H9 (cell line): ENCODE measurements at regions not wholly inside any gene's neighbourhood (a gene's known extent, or its start where the extent isn't known, plus 50 kb on each side); places are given as distances from the start of the nearest gene placed in this dataset.

Source experiments
- DNase-seq: peaks from one replicate; pipeline ENCODE4 v3.0.0-alpha.2; 2017
- H2AFZ ChIP-seq: one replicate; pipeline ENCODE4 v1.6.1; 2013; ENCODE audit warnings: mild to moderate bottlenecking, low read length, control low read depth, moderate library complexity
- H2AK5ac ChIP-seq: 2 replicates; pipeline ENCODE4 v1.6.1; 2013; ENCODE audit warnings: low read length, control low read depth, mixed read lengths; ENCODE audit not compliant: insufficient read length
- H2BK120ac ChIP-seq: one replicate; pipeline ENCODE4 v1.6.1; 2013; ENCODE audit warnings: low read depth, mild to moderate bottlenecking, low read length, control low read depth, inconsistent platforms; ENCODE audit not compliant: poor library complexity, severe bottlenecking
- H2BK12ac ChIP-seq: 2 replicates; pipeline ENCODE4 v1.6.1; 2013; ENCODE audit warnings: low read length, control low read depth, mixed read lengths, low read depth; ENCODE audit not compliant: insufficient read length
- H2BK15ac ChIP-seq: 2 replicates; pipeline ENCODE4 v1.6.1; 2013; ENCODE audit warnings: low read depth, low read length, control low read depth
- H2BK20ac ChIP-seq: one replicate; pipeline ENCODE4 v1.6.1; 2013; ENCODE audit warnings: low read depth, mild to moderate bottlenecking, low read length, control low read depth, inconsistent platforms; ENCODE audit not compliant: poor library complexity, severe bottlenecking
- H2BK5ac ChIP-seq: 2 replicates; pipeline ENCODE4 v1.6.1; 2013; ENCODE audit warnings: low read length, control low read depth, mixed read lengths; ENCODE audit not compliant: insufficient read length
- H3K14ac ChIP-seq: 2 replicates; pipeline ENCODE4 v1.6.1; 2013; ENCODE audit warnings: low read length, control low read depth; ENCODE audit not compliant: insufficient read depth
- H3K18ac ChIP-seq: 2 replicates; pipeline ENCODE4 v1.6.1; 2013; ENCODE audit warnings: low read depth, mild to moderate bottlenecking, mixed read lengths, low read length, control low read depth; ENCODE audit not compliant: insufficient read length
- H3K23ac ChIP-seq: 2 replicates; pipeline ENCODE4 v1.6.1; 2013; ENCODE audit warnings: low read length, control low read depth, mixed read lengths, low read depth; ENCODE audit not compliant: insufficient read length
- H3K23me2 ChIP-seq: 2 replicates; pipeline ENCODE4 v1.6.1; 2013; ENCODE audit warnings: low read depth, mild to moderate bottlenecking, mixed read lengths, low read length, control low read depth; ENCODE audit not compliant: insufficient read length, poor library complexity, severe bottlenecking
- H3K27ac ChIP-seq: 2 replicates; pipeline ENCODE4 v1.5.1; 2013; ENCODE audit warnings: low read length, control low read depth, mixed read lengths, low read depth; ENCODE audit not compliant: insufficient read length
- H3K27me3 ChIP-seq: 2 replicates; pipeline ENCODE4 v1.6.1; 2013; ENCODE audit warnings: low read length, control low read depth, inconsistent platforms; ENCODE audit not compliant: insufficient read depth
- H3K4ac ChIP-seq: 2 replicates; pipeline ENCODE4 v1.6.1; 2013; ENCODE audit warnings: low read depth, mild to moderate bottlenecking, control low read depth, inconsistent platforms, low read length, moderate library complexity
- H3K4me1 ChIP-seq: 2 replicates; pipeline ENCODE4 v1.6.1; 2013; ENCODE audit warnings: low read length, control low read depth, inconsistent platforms; ENCODE audit not compliant: insufficient read depth
- H3K4me2 ChIP-seq: 2 replicates; pipeline ENCODE4 v1.6.1; 2013; ENCODE audit warnings: low read length, control low read depth, mixed read lengths; ENCODE audit not compliant: insufficient read length, insufficient read depth
- H3K56ac ChIP-seq: 2 replicates; pipeline ENCODE4 v1.6.1; 2013; ENCODE audit warnings: low read depth, mild to moderate bottlenecking, mixed read lengths, low read length, control low read depth; ENCODE audit not compliant: insufficient read length
- H3K79me1 ChIP-seq: 2 replicates; pipeline ENCODE4 v1.6.1; 2013; ENCODE audit warnings: low read depth, mild to moderate bottlenecking, moderate library complexity, low read length, control low read depth, inconsistent platforms; ENCODE audit not compliant: insufficient read depth, poor library complexity, severe bottlenecking
- H3K79me2 ChIP-seq: 2 replicates; pipeline ENCODE4 v1.6.1; 2013; ENCODE audit warnings: low read length, control low read depth, inconsistent platforms; ENCODE audit not compliant: insufficient read depth
- H3K9ac ChIP-seq: 2 replicates; pipeline ENCODE4 v1.6.1; 2013; ENCODE audit warnings: low read length, control low read depth, mixed read lengths; ENCODE audit not compliant: insufficient read length; ENCODE audit errors: extremely low read depth
- H3K9me3 ChIP-seq: one replicate; pipeline ENCODE4 v1.6.1; 2013; ENCODE audit warnings: low read depth, low read length, inconsistent platforms; ENCODE audit not compliant: control insufficient read depth
- H3T11ph ChIP-seq: one replicate; pipeline ENCODE4 v1.6.1; 2013; ENCODE audit warnings: mild to moderate bottlenecking, low read length, control low read depth, inconsistent platforms
- H4K20me1 ChIP-seq: one replicate; pipeline ENCODE4 v1.6.1; 2013; ENCODE audit not compliant: control insufficient read depth, insufficient read length, insufficient read depth
- H4K5ac ChIP-seq: 2 replicates; pipeline ENCODE4 v1.6.1; 2013; ENCODE audit warnings: low read depth, mild to moderate bottlenecking, mixed read lengths, low read length, control low read depth; ENCODE audit not compliant: insufficient read length
- H4K8ac ChIP-seq: replicated peaks from 2 replicates; pipeline ENCODE4 v1.6.1; 2013; ENCODE audit warnings: low read length, control low read depth, mixed read lengths, low read depth; ENCODE audit not compliant: insufficient read length
- H4K91ac ChIP-seq: 2 replicates; pipeline ENCODE4 v1.6.1; 2013; ENCODE audit warnings: low read depth, mild to moderate bottlenecking, moderate library complexity, mixed read lengths, low read length, control low read depth; ENCODE audit not compliant: insufficient read length
- H3K27ac Mint-ChIP-seq, 3 experiments: 2 replicates in 2 of 3; 3 replicates in 1 of 3; pipeline ENCODE4 v1.8.0; 2020 to 2021; ENCODE audit warnings: mixed read lengths in 3 of 3, mild to moderate bottlenecking in 1 of 3, moderate library complexity in 1 of 3
- H3K27me3 Mint-ChIP-seq: 2 replicates; pipeline ENCODE4 v1.8.0; 2021; ENCODE audit warnings: low read depth, mild to moderate bottlenecking, moderate library complexity, mixed read lengths
- H3K36me3 Mint-ChIP-seq, 3 experiments: 2 replicates in 2 of 3; 3 replicates in 1 of 3; pipeline ENCODE4 v1.8.0; 2020 to 2021; ENCODE audit warnings: low read depth in 3 of 3, mixed read lengths in 3 of 3; ENCODE audit not compliant: insufficient read depth in 1 of 3
- H3K4me1 Mint-ChIP-seq, 2 experiments: 2 replicates each; pipeline ENCODE4 v1.8.0; 2020; ENCODE audit warnings: mixed read lengths in 2 of 2
- H3K4me3 Mint-ChIP-seq, 2 experiments: 2 replicates in 1 of 2; 3 replicates in 1 of 2; pipeline ENCODE4 v1.8.0; 2020 to 2021; ENCODE audit warnings: mild to moderate bottlenecking in 2 of 2, mixed read lengths in 2 of 2, moderate library complexity in 1 of 2
- H3K9me3 Mint-ChIP-seq, 2 experiments: 2 replicates in 1 of 2; 3 replicates in 1 of 2; pipeline ENCODE4 v1.8.0; 2020; ENCODE audit warnings: mild to moderate bottlenecking in 2 of 2, mixed read lengths in 2 of 2, moderate library complexity in 1 of 2
- WGBS: extraction: QIAGEN DNeasy Blood & Tissue Kit; methylation state at CpG from one replicate; pipeline ENCODE4 v1.1.7; 2013; ENCODE audit warnings: missing lambda C conversion rate, low lambda C conversion rate, mixed read lengths; ENCODE audit not compliant: insufficient read length; ENCODE audit errors: extremely low coverage; 5-methylcytosine and 5-hydroxymethylcytosine counted together
- TF ChIP-seq, protein P1 (sequence below): fragments of 200-600 bp; sonication (generic); conservative IDR thresholded peaks from 3 replicates; pipeline ENCODE4 v1.8.0; 2021; ENCODE audit warnings: antibody characterized with exemption, mild to moderate bottlenecking

DNA sequence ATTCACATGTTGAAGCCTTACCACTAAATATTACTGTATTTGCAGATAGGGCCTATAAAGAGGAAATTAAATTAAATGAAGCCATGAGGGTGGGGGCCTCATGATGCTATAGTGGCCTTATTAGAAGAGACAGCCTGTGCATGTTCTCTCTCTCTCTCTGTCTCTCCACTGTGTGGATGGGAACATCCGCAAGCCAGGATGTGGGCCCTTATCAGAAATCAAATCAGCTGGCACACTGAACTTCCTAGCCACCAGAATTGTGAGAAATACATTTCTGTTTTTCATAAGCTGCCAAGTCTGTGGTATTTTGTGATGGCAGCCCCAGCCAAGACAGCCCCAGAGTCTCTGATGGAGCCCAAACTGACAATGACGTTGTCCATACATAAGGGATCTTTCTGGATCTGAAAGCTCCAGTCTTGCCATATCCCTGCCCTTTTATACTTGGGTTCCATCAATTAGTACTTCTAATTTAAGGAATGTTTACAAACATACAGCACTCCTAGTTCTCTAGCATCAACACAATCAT is 300.5 kb upstream of the ATP10B start:
- Histone ChIP-seq H3T11ph (no peak overlapping the region), H3K4me1 (no peaks in the 10 kb centered on the region), H3K9me3 (no peaks in the 10 kb centered on the region), H3K23me2 (no peaks in the 10 kb centered on the region), H2AK5ac (no peak overlapping the region), H3K27me3 (no peaks in the 10 kb centered on the region), H3K23ac (no peak overlapping the region), H3K79me2 (no peaks in the 10 kb centered on the region; the same call in 1 of the 2 replicates), H4K20me1 (no peaks in the 10 kb centered on the region), H2BK5ac (no peak overlapping the region), H2AFZ (no peak overlapping the region), H3K4me2 (no peak overlapping the region), H4K91ac (no peak overlapping the region), H3K56ac (no peak overlapping the region), H3K27ac (no peak overlapping the region), H4K5ac (no peak overlapping the region), H3K79me1 (no peaks in the 10 kb centered on the region), H2BK12ac (no peak overlapping the region), H2BK20ac (no peak overlapping the region), H2BK120ac (no peak overlapping the region), H3K18ac (no peak overlapping the region), H3K4ac (no peak overlapping the region), H3K9ac (no peak overlapping the region), H4K8ac (no peak overlapping the region), H3K14ac (no peak overlapping the region), H2BK15ac (no peak overlapping the region)
- DNase-seq = no peak
- H3K4me3 Mint-ChIP-seq = no peak overlapping the region
- TF ChIP-seq, protein P1, sequence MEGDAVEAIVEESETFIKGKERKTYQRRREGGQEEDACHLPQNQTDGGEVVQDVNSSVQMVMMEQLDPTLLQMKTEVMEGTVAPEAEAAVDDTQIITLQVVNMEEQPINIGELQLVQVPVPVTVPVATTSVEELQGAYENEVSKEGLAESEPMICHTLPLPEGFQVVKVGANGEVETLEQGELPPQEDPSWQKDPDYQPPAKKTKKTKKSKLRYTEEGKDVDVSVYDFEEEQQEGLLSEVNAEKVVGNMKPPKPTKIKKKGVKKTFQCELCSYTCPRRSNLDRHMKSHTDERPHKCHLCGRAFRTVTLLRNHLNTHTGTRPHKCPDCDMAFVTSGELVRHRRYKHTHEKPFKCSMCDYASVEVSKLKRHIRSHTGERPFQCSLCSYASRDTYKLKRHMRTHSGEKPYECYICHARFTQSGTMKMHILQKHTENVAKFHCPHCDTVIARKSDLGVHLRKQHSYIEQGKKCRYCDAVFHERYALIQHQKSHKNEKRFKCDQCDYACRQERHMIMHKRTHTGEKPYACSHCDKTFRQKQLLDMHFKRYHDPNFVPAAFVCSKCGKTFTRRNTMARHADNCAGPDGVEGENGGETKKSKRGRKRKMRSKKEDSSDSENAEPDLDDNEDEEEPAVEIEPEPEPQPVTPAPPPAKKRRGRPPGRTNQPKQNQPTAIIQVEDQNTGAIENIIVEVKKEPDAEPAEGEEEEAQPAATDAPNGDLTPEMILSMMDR = no peak
- H3K36me3 Mint-ChIP-seq = no peaks in the 10 kb centered on the region; a peak in 1 of 7 replicates
- no peaks in the 10 kb centered on the region for H3K27me3 Mint-ChIP-seq
- WGBS = no CpG with 5 or more reads among the region's 2 CpGs
- peaks cover 0 to 2% of the 10 kb centered on the region in 2 experiments; a peak in 2 of 5 replicates for H3K9me3 Mint-ChIP-seq
- H3K27ac Mint-ChIP-seq = no peak overlapping the region
- H3K4me1 Mint-ChIP-seq = no peaks in the 10 kb centered on the region
